ENCODE measurements at regions not wholly inside any gene's neighbourhood (a gene's known extent, or its start where the extent isn't known, plus 50 kb on each side); places are given as distances from the start of the nearest gene placed in this dataset.

DNA sequence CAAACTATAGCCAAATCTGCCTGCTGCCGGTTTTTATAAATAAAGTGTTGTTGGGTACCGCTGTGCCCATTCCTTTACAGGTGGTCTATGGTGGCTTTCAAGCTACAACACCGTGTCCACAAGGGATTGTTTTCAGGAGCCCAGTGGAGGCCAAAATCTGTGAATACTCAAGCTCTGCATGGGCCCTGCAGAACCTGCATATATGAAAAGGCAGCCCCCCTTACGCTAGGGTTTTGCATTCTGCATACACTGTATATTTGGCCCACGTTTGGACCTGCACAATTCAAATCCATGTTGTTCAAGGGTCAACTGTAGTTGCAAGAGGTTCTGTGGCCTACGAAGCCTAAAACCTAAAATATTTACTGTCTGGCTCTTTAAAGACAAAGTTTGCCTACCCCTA is 122.2 kb upstream of the TLE3 start:
- TF ChIP-seq POLR2A (IDR thresholded peaks at IDR 0.05) = no peak
- TF ChIP-seq, protein P1, sequence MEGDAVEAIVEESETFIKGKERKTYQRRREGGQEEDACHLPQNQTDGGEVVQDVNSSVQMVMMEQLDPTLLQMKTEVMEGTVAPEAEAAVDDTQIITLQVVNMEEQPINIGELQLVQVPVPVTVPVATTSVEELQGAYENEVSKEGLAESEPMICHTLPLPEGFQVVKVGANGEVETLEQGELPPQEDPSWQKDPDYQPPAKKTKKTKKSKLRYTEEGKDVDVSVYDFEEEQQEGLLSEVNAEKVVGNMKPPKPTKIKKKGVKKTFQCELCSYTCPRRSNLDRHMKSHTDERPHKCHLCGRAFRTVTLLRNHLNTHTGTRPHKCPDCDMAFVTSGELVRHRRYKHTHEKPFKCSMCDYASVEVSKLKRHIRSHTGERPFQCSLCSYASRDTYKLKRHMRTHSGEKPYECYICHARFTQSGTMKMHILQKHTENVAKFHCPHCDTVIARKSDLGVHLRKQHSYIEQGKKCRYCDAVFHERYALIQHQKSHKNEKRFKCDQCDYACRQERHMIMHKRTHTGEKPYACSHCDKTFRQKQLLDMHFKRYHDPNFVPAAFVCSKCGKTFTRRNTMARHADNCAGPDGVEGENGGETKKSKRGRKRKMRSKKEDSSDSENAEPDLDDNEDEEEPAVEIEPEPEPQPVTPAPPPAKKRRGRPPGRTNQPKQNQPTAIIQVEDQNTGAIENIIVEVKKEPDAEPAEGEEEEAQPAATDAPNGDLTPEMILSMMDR (IDR thresholded peaks at IDR 0.05) = no peak
